NCI-H2227 (cell line): ENCODE measurements at regions not wholly inside any gene's neighbourhood (a gene's known extent, or its start where the extent isn't known, plus 50 kb on each side); places are given as distances from the start of the nearest gene placed in this dataset.

Experiments
- DNase-seq: peaks from one replicate; lab custom pipeline; 2025; ENCODE audit not compliant: unreplicated experiment; lab: John Stamatoyannopoulos, UW

- DNase-seq = no peak
Measured at GRCh38 chr13:61040181-61040580, 375.5 kb downstream of the PCDH20 start.

- no peak for DNase-seq
Measured at GRCh38 chr13:61039302-61039701, 376.3 kb downstream of the PCDH20 start.

- DNase-seq = no peak
Measured at GRCh38 chr13:61036715-61037114, 378.9 kb downstream of the PCDH20 start.

GRCh38 chr13:61030445-61030844 is 385.2 kb downstream of the PCDH20 start:
- no peak for DNase-seq

- no peak for DNase-seq
Measured at GRCh38 chr13:61029064-61029463, 386.6 kb downstream of the PCDH20 start.

- no peak for DNase-seq
Measured at GRCh38 chr13:61024046-61024445, 391.6 kb downstream of the PCDH20 start.

GRCh38 chr13:61021838-61022237 is 393.8 kb downstream of the PCDH20 start:
- no peak for DNase-seq

GRCh38 chr13:61013796-61014195 is 401.9 kb downstream of the PCDH20 start:
- DNase-seq = no peak

GRCh38 chr13:61010358-61010757 is 405.3 kb downstream of the PCDH20 start:
- no peak for DNase-seq

- DNase-seq = no peak
Measured at GRCh38 chr13:61002686-61003085, 413.0 kb downstream of the PCDH20 start.

GRCh38 chr13:60990032-60990733 is 425.5 kb downstream of the PCDH20 start:
- no peak for DNase-seq

GRCh38 chr13:60986301-60986700 is 429.3 kb downstream of the PCDH20 start:
- DNase-seq = no peak

- no peak for DNase-seq
Measured at GRCh38 chr13:60981407-60981806, 434.2 kb downstream of the PCDH20 start.

- no peak for DNase-seq
Measured at GRCh38 chr13:60976367-60976766, 439.3 kb downstream of the PCDH20 start.

- DNase-seq = no peak
Measured at GRCh38 chr13:60974296-60974695, 441.4 kb downstream of the PCDH20 start.

- no peak for DNase-seq
Measured at GRCh38 chr13:60973529-60973928, 442.1 kb downstream of the PCDH20 start.

- DNase-seq = no peak
Measured at GRCh38 chr13:60970736-60971135, 444.9 kb downstream of the PCDH20 start.

- DNase-seq = no peak
Measured at GRCh38 chr13:60969656-60970055, 446.0 kb downstream of the PCDH20 start.

GRCh38 chr13:60959427-60959826 is 456.2 kb downstream of the PCDH20 start:
- no peak for DNase-seq

GRCh38 chr13:60957816-60958215 is 457.8 kb downstream of the PCDH20 start:
- DNase-seq = no peak

GRCh38 chr13:60945396-60945795 is 470.3 kb downstream of the PCDH20 start:
- DNase-seq = no peak

- DNase-seq = no peak
Measured at GRCh38 chr13:60944863-60945262, 470.8 kb downstream of the PCDH20 start.

- DNase-seq = no peak
Measured at GRCh38 chr13:60944016-60944415, 471.6 kb downstream of the PCDH20 start.
